Neural cell (in vitro differentiated cells): ENCODE measurements at regions not wholly inside any gene's neighbourhood (a gene's known extent, or its start where the extent isn't known, plus 50 kb on each side); places are given as distances from the start of the nearest gene placed in this dataset.
A peak's percentile ranks its signal among the peaks of the same experiment; 100 is the strongest.

ENCODE experiments used
- H2AFZ ChIP-seq: fragments of 200-600, 300-800 bp; sonication (generic), shearing (Covaris generic); 2 replicates; pipeline ENCODE4 v1.6.0; 2014; ENCODE audit warnings: low read depth, mild to moderate bottlenecking, antibody characterized with exemption, low read length, moderate library complexity
- H3F3A ChIP-seq: fragments of 200-600 bp; shearing (Covaris generic); 2 replicates; pipeline ENCODE4 v1.6.1; 2016; ENCODE audit warnings: mild to moderate bottlenecking, moderate library complexity, mixed read lengths, antibody characterized with exemption, low read length; ENCODE audit not compliant: insufficient read depth, poor library complexity, severe bottlenecking
- H3K27ac ChIP-seq: fragments of 200-600, 300-800 bp; sonication (generic), shearing (Covaris generic); 2 replicates; pipeline ENCODE4 v1.5.1; 2014; ENCODE audit warnings: mild to moderate bottlenecking, low read length, moderate library complexity
- H3K27me3 ChIP-seq: fragments of 300-800, 200-600 bp; sonication (generic), shearing (Covaris generic); 2 replicates; pipeline ENCODE4 v1.6.0; 2014; ENCODE audit warnings: mild to moderate bottlenecking, low read depth, low read length, moderate library complexity; ENCODE audit not compliant: insufficient read depth
- H3K36me3 ChIP-seq: fragments of 300-800, 200-600 bp; sonication (generic), shearing (Covaris generic); 2 replicates; pipeline ENCODE4 v1.5.1; 2014; ENCODE audit warnings: mild to moderate bottlenecking, antibody characterized with exemption, low read length, moderate library complexity; ENCODE audit not compliant: insufficient read depth
- H3K4me2 ChIP-seq: fragments of 300-800, 200-600 bp; sonication (generic), shearing (Covaris generic); 2 replicates; pipeline ENCODE4 v1.6.0; 2014; ENCODE audit warnings: mild to moderate bottlenecking, low read length
- H3K4me3 ChIP-seq: fragments of 300-800, 200-600 bp; sonication (generic), shearing (Covaris generic); 2 replicates; pipeline ENCODE4 v1.5.1; 2014; ENCODE audit warnings: mild to moderate bottlenecking, low read length, moderate library complexity
- H3K79me2 ChIP-seq: fragments of 200-600 bp; shearing (Covaris generic); replicated peaks from 2 replicates; pipeline ENCODE4 v1.6.0; 2014; ENCODE audit warnings: mild to moderate bottlenecking, low read length, moderate library complexity; ENCODE audit not compliant: insufficient read depth
- H3K9ac ChIP-seq: fragments of 300-800, 200-600 bp; sonication (generic), shearing (Covaris generic); 2 replicates; pipeline ENCODE4 v1.6.1; 2016; ENCODE audit warnings: mild to moderate bottlenecking, low read length, mixed read lengths
- H3K9me2 ChIP-seq: fragments of 200-600 bp; shearing (Covaris generic); 2 replicates; pipeline ENCODE4 v1.6.1; 2016; ENCODE audit warnings: mild to moderate bottlenecking, low read length, mixed read lengths; ENCODE audit not compliant: insufficient read depth
- H3K9me3 ChIP-seq: fragments of 200-600, 300-800 bp; sonication (generic), shearing (Covaris generic); 2 replicates; pipeline ENCODE4 v1.6.1; 2016; ENCODE audit warnings: mild to moderate bottlenecking, mixed run types, low read length, moderate library complexity, mixed read lengths
- H4K20me1 ChIP-seq: fragments of 200-600 bp; shearing (Covaris generic); 2 replicates; pipeline ENCODE4 v1.6.1; 2016; ENCODE audit warnings: mild to moderate bottlenecking, mixed run types; ENCODE audit not compliant: insufficient read depth
- EP300 ChIP-seq: fragments of 450-650 bp; conservative IDR thresholded peaks from 2 replicates; pipeline ENCODE4 v1.6.1; 2014; ENCODE audit warnings: antibody characterized with exemption, mild to moderate bottlenecking, moderate library complexity; ENCODE audit not compliant: poor library complexity, severe bottlenecking
- EZH2 ChIP-seq: fragments of 200-600, 300-800 bp; shearing (Covaris generic), sonication (generic); IDR thresholded peaks from 2 replicates; pipeline ENCODE4 v1.6.1; 2014; ENCODE audit warnings: antibody characterized with exemption, low read length, borderline replicate concordance, mild to moderate bottlenecking; ENCODE audit not compliant: insufficient read depth, poor library complexity, severe bottlenecking
- MXI1 ChIP-seq: fragments of 450-650 bp; conservative IDR thresholded peaks from 2 replicates; pipeline ENCODE4 v1.6.1; 2014; ENCODE audit warnings: antibody characterized with exemption, mild to moderate bottlenecking; ENCODE audit not compliant: poor library complexity, severe bottlenecking
- POLR2AphosphoS5 ChIP-seq: IDR thresholded peaks from 2 replicates; pipeline ENCODE4 v1.6.1; 2012
- RAD21 ChIP-seq: fragments of 450-650 bp; conservative IDR thresholded peaks from 2 replicates; pipeline ENCODE4 v1.6.1; 2014; ENCODE audit warnings: antibody characterized with exemption, mild to moderate bottlenecking, moderate library complexity
- SMC3 ChIP-seq: fragments of 450-650 bp; conservative IDR thresholded peaks from 2 replicates; pipeline ENCODE4 v1.6.1; 2014; ENCODE audit warnings: antibody characterized with exemption, mild to moderate bottlenecking, moderate library complexity; ENCODE audit not compliant: poor library complexity
- TAF1 ChIP-seq: IDR thresholded peaks from 2 replicates; pipeline ENCODE4 v1.6.1; 2012; ENCODE audit warnings: low read depth
- TF ChIP-seq, protein P1 (sequence below): IDR thresholded peaks from 2 replicates; pipeline ENCODE4 v1.6.1; 2012; ENCODE audit warnings: borderline replicate concordance
- TF ChIP-seq, protein P2 (sequence below): fragments of 450-650 bp; IDR thresholded peaks from 2 replicates; pipeline ENCODE4 v1.5.1; 2014; ENCODE audit warnings: antibody characterized with exemption, mild to moderate bottlenecking, moderate library complexity; ENCODE audit not compliant: poor library complexity, severe bottlenecking

DNA sequence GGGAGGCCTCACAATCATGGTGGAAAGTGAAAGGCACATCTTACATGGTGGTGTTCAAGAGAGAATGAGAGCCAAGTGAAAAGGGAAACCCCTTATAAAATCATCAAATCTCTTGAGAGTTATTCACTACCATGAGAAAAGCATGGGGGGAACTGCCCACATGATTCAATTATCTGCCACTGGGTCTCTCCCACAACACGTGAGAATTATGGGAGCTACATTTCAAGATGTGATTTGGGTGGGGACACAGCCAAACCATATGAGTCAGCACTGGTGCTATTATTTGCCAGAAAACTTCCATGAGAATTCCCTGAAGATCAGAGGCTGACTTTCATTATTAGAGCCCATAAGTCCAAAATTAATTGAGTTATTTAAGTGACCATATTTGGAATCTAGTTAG, 1001.2 kb upstream of the POT1 start:
- Histone ChIP-seq H3K4me2 (no peak overlapping the region), H2AFZ (no peak overlapping the region), H3K9ac (no peak overlapping the region), H3F3A (peaks cover 9% of the 10 kb centered on the region), H3K36me3 (no peaks in the 10 kb centered on the region), H3K9me2 (no peaks in the 10 kb centered on the region), H4K20me1 (no peaks in the 10 kb centered on the region), H3K4me3 (no peak overlapping the region), H3K27me3 (no peaks in the 10 kb centered on the region), H3K9me3 (no peaks in the 10 kb centered on the region), H3K79me2 (no peaks in the 10 kb centered on the region), H3K27ac (no peak overlapping the region)
- TF ChIP-seq MXI1 (no peak), TAF1 (no peak), EZH2 (no peak), POLR2AphosphoS5 (no peak), RAD21 (no peak), EP300 (no peak), SMC3 (no peak)
- TF ChIP-seq, protein P1, sequence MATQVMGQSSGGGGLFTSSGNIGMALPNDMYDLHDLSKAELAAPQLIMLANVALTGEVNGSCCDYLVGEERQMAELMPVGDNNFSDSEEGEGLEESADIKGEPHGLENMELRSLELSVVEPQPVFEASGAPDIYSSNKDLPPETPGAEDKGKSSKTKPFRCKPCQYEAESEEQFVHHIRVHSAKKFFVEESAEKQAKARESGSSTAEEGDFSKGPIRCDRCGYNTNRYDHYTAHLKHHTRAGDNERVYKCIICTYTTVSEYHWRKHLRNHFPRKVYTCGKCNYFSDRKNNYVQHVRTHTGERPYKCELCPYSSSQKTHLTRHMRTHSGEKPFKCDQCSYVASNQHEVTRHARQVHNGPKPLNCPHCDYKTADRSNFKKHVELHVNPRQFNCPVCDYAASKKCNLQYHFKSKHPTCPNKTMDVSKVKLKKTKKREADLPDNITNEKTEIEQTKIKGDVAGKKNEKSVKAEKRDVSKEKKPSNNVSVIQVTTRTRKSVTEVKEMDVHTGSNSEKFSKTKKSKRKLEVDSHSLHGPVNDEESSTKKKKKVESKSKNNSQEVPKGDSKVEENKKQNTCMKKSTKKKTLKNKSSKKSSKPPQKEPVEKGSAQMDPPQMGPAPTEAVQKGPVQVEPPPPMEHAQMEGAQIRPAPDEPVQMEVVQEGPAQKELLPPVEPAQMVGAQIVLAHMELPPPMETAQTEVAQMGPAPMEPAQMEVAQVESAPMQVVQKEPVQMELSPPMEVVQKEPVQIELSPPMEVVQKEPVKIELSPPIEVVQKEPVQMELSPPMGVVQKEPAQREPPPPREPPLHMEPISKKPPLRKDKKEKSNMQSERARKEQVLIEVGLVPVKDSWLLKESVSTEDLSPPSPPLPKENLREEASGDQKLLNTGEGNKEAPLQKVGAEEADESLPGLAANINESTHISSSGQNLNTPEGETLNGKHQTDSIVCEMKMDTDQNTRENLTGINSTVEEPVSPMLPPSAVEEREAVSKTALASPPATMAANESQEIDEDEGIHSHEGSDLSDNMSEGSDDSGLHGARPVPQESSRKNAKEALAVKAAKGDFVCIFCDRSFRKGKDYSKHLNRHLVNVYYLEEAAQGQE = no peak
- TF ChIP-seq, protein P2, sequence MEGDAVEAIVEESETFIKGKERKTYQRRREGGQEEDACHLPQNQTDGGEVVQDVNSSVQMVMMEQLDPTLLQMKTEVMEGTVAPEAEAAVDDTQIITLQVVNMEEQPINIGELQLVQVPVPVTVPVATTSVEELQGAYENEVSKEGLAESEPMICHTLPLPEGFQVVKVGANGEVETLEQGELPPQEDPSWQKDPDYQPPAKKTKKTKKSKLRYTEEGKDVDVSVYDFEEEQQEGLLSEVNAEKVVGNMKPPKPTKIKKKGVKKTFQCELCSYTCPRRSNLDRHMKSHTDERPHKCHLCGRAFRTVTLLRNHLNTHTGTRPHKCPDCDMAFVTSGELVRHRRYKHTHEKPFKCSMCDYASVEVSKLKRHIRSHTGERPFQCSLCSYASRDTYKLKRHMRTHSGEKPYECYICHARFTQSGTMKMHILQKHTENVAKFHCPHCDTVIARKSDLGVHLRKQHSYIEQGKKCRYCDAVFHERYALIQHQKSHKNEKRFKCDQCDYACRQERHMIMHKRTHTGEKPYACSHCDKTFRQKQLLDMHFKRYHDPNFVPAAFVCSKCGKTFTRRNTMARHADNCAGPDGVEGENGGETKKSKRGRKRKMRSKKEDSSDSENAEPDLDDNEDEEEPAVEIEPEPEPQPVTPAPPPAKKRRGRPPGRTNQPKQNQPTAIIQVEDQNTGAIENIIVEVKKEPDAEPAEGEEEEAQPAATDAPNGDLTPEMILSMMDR = no peak

DNA sequence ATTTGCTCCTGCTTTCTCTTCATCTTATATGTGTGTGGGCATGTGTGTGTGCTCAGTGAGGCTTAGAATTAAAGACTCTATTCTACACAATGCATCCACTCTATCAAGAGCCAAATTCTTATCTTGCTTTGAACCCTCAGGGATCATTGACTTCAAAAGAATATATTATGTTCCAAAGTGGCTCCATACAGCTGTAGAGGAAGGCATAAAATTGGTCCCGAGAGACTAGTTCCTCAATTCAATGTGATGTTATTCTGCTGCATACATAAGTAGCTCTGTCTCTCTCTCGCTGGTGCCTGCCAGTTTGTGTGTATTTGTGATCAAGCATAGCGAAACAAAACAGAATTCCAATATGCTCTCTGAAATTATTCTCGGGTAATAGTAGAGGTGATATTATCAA, 997.9 kb upstream of the POT1 start:
- no peaks in the 10 kb centered on the region for H4K20me1 ChIP-seq
- peak overlapping the region; percentile 42 for H3K4me2 ChIP-seq
- no peaks in the 10 kb centered on the region for H3K79me2 ChIP-seq
- H3K9me2 ChIP-seq = no peaks in the 10 kb centered on the region
- peak overlapping the region; percentile 6 for H3K4me3 ChIP-seq
- peak overlapping the region; percentile 64 for H3K27ac ChIP-seq
- peaks cover 9% of the 10 kb centered on the region for H3F3A ChIP-seq
- H3K9ac ChIP-seq = no peak overlapping the region
- no peaks in the 10 kb centered on the region for H3K9me3 ChIP-seq
- H3K27me3 ChIP-seq = no peaks in the 10 kb centered on the region
- H2AFZ ChIP-seq = no peak overlapping the region
- no peaks in the 10 kb centered on the region for H3K36me3 ChIP-seq
- no peak for TF ChIP-seq MXI1
- peak; percentile 31 for TF ChIP-seq SMC3
- peak; percentile 79 for TF ChIP-seq POLR2AphosphoS5
- TF ChIP-seq TAF1 = no peak
- no peak for TF ChIP-seq EZH2
- TF ChIP-seq, protein P1 = peak; percentile 75
- TF ChIP-seq RAD21 = peak; percentile 41
- peak; percentile 84 for TF ChIP-seq EP300
